Osteoblast (primary cell): ENCODE measurements at regions not wholly inside any gene's neighbourhood (a gene's known extent, or its start where the extent isn't known, plus 50 kb on each side); places are given as distances from the start of the nearest gene placed in this dataset.
A peak's percentile ranks its signal among the peaks of the same experiment; 100 is the strongest.

Source experiments
- DNase-seq: peaks from one replicate; pipeline ENCODE4 v3.0.0; 2011; ENCODE audit warnings: low spot score, mixed read lengths; ENCODE audit not compliant: insufficient read length; ENCODE audit errors: missing footprints
- H2AFZ ChIP-seq: 2 replicates; pipeline ENCODE4 v1.6.0; 2011; ENCODE audit warnings: mild to moderate bottlenecking, low read length
- H3K27ac ChIP-seq: 2 replicates; pipeline ENCODE4 v1.5.1; 2011; ENCODE audit warnings: mild to moderate bottlenecking, low read depth, low read length, moderate library complexity
- H3K27me3 ChIP-seq: 2 replicates; pipeline ENCODE4 v1.6.0; 2012; ENCODE audit warnings: mild to moderate bottlenecking, control low read depth, inconsistent platforms, low read length, moderate library complexity; ENCODE audit not compliant: insufficient read depth
- H3K36me3 ChIP-seq: 2 replicates; pipeline ENCODE4 v1.5.1; 2011; ENCODE audit warnings: mild to moderate bottlenecking, low read length, control low read depth, moderate library complexity; ENCODE audit not compliant: insufficient read depth
- H3K4me1 ChIP-seq: 2 replicates; pipeline ENCODE4 v1.5.1; 2011; ENCODE audit warnings: mild to moderate bottlenecking, low read length, control low read depth, moderate library complexity; ENCODE audit not compliant: insufficient read depth
- H3K4me2 ChIP-seq: 2 replicates; pipeline ENCODE4 v1.6.0; 2011; ENCODE audit warnings: mild to moderate bottlenecking, low read length; ENCODE audit not compliant: insufficient read depth
- H3K4me3 ChIP-seq: fragments of 200-600 bp; sonication (generic); 3 replicates; pipeline ENCODE4 v1.5.1; 2012; ENCODE audit warnings: mild to moderate bottlenecking, low read length, inconsistent platforms; ENCODE audit not compliant: insufficient read depth
- H3K79me2 ChIP-seq: 2 replicates; pipeline ENCODE4 v1.6.0; 2012; ENCODE audit warnings: mild to moderate bottlenecking, low read length, control low read depth, inconsistent platforms; ENCODE audit not compliant: insufficient read depth
- H3K9me3 ChIP-seq: 2 replicates; pipeline ENCODE4 v1.5.1; 2011; ENCODE audit warnings: low read depth, low read length, control low read depth
- H4K20me1 ChIP-seq: 2 replicates; pipeline ENCODE4 v1.6.0; 2012; ENCODE audit warnings: mild to moderate bottlenecking, low read length, control low read depth; ENCODE audit not compliant: insufficient read depth
- TF ChIP-seq, protein P1 (sequence below): IDR thresholded peaks from 2 replicates; pipeline ENCODE4 v1.5.1; 2011; ENCODE audit warnings: mild to moderate bottlenecking, low read depth, low read length, moderate library complexity; ENCODE audit errors: extremely low read depth

DNA sequence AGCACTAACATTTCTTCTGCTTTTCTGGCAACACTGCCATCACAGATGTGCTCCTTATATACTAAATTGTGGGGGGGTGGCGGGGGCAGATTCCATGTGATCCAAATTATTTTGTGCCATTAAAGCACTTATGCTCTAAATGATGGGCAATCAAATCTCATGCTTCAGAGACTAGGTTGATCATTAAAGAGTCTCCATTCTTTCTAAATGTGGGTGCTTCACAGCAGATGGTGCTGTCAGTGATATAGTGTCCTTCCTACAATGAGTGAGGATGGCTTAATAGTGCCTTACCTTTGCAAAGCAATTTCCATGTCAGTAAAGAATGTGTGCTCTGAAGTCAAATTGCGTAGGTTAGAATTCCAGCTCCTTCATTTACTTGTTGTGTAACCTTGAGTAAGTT lies 589.8 kb downstream of the ETS1 start:
- Histone ChIP-seq H3K4me2 (no peak overlapping the region), H3K27me3 (no peaks in the 10 kb centered on the region), H3K4me1 (peaks cover 14% of the 10 kb centered on the region), H3K36me3 (no peaks in the 10 kb centered on the region), H3K27ac (no peak overlapping the region), H2AFZ (no peak overlapping the region), H3K4me3 (no peak overlapping the region), H4K20me1 (no peaks in the 10 kb centered on the region), H3K79me2 (no peaks in the 10 kb centered on the region), H3K9me3 (no peaks in the 10 kb centered on the region)
- TF ChIP-seq, protein P1, sequence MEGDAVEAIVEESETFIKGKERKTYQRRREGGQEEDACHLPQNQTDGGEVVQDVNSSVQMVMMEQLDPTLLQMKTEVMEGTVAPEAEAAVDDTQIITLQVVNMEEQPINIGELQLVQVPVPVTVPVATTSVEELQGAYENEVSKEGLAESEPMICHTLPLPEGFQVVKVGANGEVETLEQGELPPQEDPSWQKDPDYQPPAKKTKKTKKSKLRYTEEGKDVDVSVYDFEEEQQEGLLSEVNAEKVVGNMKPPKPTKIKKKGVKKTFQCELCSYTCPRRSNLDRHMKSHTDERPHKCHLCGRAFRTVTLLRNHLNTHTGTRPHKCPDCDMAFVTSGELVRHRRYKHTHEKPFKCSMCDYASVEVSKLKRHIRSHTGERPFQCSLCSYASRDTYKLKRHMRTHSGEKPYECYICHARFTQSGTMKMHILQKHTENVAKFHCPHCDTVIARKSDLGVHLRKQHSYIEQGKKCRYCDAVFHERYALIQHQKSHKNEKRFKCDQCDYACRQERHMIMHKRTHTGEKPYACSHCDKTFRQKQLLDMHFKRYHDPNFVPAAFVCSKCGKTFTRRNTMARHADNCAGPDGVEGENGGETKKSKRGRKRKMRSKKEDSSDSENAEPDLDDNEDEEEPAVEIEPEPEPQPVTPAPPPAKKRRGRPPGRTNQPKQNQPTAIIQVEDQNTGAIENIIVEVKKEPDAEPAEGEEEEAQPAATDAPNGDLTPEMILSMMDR = no peak
- DNase-seq = no peak

DNA sequence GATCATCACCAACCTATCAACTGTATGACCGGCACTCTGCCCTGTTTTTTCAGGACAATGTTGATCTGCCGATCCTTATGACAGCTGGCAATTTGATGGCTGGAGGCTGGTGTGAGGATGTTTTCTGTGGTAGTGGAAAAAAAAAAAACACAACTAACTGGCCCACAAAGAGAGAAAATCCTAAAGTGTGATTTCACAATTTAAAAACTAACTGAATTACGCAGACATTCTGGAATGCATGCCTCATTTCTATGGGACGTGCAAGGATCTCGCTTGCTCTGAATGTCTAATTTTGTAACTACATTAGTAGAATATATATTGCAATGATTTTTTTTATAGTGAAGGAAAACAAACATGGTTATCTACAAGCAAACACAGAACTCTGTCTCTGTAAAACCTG lies 590.5 kb downstream of the ETS1 start:
- Histone ChIP-seq H3K27ac (peak overlapping the region; percentile 45), H3K4me2 (peak overlapping the region; percentile 0), H3K79me2 (no peaks in the 10 kb centered on the region), H2AFZ (peak overlapping the region; percentile 52), H3K36me3 (no peaks in the 10 kb centered on the region), H3K4me3 (no peak overlapping the region), H4K20me1 (no peaks in the 10 kb centered on the region), H3K27me3 (no peaks in the 10 kb centered on the region), H3K9me3 (no peaks in the 10 kb centered on the region), H3K4me1 (peaks cover 14% of the 10 kb centered on the region)
- TF ChIP-seq, protein P1 = no peak
- no peak for DNase-seq

DNA sequence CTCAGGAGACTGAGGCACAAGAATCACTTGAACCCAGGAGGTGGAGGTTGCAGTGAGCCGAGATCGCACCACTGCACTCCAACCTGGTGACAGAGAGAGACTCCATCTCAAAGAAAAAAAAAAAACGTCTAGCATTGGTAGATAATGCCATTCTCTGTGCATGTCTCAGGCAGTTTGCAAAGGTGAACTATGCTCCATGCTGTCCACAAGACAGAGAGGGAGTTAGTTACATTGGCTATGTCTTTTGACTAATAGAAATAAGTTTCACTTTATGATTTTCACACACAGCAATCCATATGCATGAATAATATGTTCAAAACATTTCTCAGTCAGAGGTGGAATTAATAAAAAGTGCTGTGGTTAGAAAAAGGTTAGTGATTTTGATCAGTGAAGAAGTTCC lies 591.4 kb downstream of the ETS1 start:
- TF ChIP-seq, protein P1 = no peak
- no peak overlapping the region for H3K4me3 ChIP-seq
- no peaks in the 10 kb centered on the region for H3K9me3 ChIP-seq
- H4K20me1 ChIP-seq = no peaks in the 10 kb centered on the region
- H3K27me3 ChIP-seq = no peaks in the 10 kb centered on the region
- no peaks in the 10 kb centered on the region for H3K36me3 ChIP-seq
- H3K4me2 ChIP-seq = peak overlapping the region; percentile 21
- peaks cover 14% of the 10 kb centered on the region for H3K4me1 ChIP-seq
- H3K27ac ChIP-seq = peak overlapping the region; percentile 45
- H2AFZ ChIP-seq = peak overlapping the region; percentile 52
- no peaks in the 10 kb centered on the region for H3K79me2 ChIP-seq
- DNase-seq = no peak

DNA sequence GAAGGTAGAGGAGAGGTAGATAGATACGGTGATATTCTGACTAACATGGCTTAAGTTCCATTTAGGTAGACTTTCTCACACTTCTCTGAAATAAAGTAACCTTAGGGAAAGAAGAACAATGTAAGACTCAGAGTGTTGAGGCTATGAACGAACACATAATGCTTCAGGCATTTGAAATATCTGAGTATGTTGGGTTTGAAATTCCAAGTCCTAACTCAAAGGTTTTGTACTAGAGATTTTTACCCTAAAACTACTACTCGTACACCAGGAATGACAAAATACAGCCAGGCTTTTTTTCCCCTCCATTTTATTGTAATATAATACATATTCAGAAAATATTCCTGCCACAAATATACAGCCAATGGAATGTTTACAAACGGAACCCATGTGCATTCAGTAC lies 592.6 kb downstream of the ETS1 start:
- TF ChIP-seq, protein P1 = no peak
- H2AFZ ChIP-seq = peak overlapping the region; percentile 15
- H4K20me1 ChIP-seq = no peaks in the 10 kb centered on the region
- H3K4me3 ChIP-seq = no peak overlapping the region
- peak overlapping the region; percentile 13 for H3K27ac ChIP-seq
- H3K4me1 ChIP-seq = peaks cover 14% of the 10 kb centered on the region
- H3K36me3 ChIP-seq = no peaks in the 10 kb centered on the region
- DNase-seq = peak; percentile 71
- H3K4me2 ChIP-seq = peak overlapping the region; percentile 33
- H3K27me3 ChIP-seq = no peaks in the 10 kb centered on the region
- no peaks in the 10 kb centered on the region for H3K79me2 ChIP-seq
- no peaks in the 10 kb centered on the region for H3K9me3 ChIP-seq
